ENCODE measurements at regions not wholly inside any gene's neighbourhood (a gene's known extent, or its start where the extent isn't known, plus 50 kb on each side); places are given as distances from the start of the nearest gene placed in this dataset.

DNA sequence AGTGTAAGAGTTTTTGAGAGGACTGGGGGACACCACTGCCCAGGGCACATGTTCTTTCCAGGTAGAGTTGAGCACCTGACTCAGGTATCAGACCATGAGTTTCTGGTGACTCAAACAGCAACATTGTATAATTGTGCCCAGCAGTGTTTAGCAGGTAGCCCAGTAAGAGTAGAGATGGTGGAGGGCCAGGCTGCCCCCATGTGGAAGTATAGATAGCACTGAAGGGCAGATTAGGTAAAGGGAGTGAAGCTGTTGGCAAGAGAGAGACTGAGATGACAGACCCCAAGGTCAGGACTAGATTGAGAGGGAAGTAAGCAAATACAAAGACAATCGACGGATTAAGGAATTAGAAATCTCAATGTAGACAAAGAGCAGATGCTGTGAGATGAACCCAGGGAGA is 74.6 kb downstream of the TRIM42 start:
- TF ChIP-seq, protein P1, sequence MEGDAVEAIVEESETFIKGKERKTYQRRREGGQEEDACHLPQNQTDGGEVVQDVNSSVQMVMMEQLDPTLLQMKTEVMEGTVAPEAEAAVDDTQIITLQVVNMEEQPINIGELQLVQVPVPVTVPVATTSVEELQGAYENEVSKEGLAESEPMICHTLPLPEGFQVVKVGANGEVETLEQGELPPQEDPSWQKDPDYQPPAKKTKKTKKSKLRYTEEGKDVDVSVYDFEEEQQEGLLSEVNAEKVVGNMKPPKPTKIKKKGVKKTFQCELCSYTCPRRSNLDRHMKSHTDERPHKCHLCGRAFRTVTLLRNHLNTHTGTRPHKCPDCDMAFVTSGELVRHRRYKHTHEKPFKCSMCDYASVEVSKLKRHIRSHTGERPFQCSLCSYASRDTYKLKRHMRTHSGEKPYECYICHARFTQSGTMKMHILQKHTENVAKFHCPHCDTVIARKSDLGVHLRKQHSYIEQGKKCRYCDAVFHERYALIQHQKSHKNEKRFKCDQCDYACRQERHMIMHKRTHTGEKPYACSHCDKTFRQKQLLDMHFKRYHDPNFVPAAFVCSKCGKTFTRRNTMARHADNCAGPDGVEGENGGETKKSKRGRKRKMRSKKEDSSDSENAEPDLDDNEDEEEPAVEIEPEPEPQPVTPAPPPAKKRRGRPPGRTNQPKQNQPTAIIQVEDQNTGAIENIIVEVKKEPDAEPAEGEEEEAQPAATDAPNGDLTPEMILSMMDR (IDR thresholded peaks at IDR 0.05; ENCODE audit: insufficient read depth, low read depth, low read length, missing control alignments) = no peak
- peak; percentile 2 for DNase-seq (ENCODE audit: low read depth)
- no peak overlapping the region for H3K4me3 ChIP-seq (ENCODE audit: low read length)

DNA sequence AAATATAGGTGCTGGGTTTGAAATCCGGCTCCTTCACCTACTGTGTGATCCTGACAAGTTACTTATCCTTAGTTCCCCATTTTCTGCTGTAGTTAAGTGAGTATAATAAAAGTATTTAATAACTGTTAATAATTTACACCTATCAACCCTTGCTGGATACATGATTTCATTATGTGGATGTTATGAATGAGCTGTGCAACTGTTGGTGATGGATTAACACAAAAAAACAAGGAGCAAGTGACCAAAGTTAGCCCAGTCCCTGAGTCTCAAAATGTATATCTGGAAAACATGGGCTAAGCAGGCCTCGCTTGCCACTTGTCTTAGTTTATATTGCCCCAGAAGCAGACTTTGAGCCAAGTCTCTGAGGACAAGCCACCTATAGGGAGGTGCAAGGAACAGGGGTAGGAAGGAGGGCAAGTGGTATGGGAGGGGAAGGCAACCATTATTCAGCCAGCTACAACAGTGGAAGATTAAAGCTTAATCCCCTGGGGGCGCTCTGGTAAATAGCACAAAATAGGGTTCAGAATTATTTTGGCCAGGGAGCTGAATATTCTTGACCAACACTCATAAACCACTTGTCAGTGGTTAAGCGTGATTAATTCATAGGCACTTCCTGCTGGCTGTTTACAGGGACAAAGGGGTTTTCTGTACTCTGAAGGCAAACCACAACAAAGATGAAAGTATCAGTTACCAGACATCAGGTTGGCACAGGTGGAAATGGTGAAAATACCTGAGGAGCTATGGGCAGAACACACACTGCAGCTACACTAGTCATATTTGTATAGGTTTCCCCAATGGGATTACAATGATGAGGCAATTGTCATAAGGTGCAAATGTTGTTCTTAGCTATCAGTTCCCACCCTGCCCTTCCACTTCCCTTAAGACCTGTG is 76.2 kb downstream of the TRIM42 start:
- TF ChIP-seq, protein P1 (IDR thresholded peaks at IDR 0.05; ENCODE audit: insufficient read depth, low read depth, low read length, missing control alignments) = no peak
- DNase-seq (ENCODE audit: low read depth) = peak; percentile 34
- H3K4me3 ChIP-seq (ENCODE audit: low read length) = no peak overlapping the region

DNA sequence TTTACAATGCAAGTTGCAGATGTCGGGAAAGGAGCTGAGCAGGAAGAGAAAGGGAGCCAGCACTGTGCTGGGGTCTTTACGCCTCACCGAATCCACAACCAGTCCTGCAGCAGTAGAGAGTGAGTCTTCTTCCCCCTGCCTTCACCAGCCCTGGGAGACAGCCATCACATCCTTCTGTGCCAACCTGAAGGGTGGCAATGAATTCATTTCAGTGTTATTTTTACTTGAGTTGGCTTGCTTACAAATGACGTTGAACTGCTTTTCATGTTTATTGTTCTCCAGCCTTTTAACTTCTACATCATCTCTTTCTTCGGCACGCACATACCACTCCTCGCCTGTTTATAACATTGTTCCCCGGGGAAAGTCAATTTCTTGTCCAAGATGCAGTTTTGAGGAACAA is 77.1 kb downstream of the TRIM42 start:
- TF ChIP-seq, protein P1 (IDR thresholded peaks at IDR 0.05; ENCODE audit: insufficient read depth, low read depth, low read length, missing control alignments) = no peak

DNA sequence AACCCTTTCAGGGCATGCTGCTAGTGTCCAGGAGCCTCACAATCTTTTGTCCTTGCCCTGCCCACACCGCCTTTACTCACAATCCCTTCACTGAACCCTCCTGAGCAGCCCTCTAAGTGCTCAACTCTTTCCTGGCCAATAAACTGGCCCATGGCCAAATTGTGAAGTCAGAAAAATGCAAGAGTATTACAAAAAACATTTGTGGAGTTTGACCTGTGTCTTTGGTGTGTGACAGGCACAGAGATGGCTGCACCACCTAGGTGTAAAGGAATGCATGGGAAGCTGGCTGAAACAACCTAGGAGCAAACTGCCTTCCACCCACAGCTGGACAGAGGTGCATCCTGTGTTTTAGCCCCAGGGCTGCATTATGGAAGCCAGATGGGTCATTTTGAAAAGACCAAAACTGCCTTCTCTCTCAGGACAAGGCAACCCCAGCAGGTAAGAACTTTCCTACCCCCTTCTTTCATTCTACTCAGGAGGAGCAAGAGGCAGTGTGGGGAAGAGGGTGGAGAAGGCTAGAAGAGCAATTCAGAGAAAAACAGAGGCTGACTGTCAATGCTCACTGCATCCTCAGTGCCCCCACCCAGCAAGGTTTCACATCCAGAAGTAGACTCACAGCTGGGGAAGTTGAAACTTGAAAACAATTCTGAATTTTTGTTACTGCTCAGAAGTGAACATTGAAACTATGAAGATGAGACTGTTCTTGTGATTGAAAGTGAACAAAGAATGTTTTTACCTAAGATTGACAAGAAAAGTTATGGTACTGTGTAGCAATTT is 78.6 kb downstream of the TRIM42 start:
- H3K4me3 ChIP-seq (ENCODE audit: low read length) = no peak overlapping the region
- DNase-seq (ENCODE audit: low read depth) = no peak
- TF ChIP-seq, protein P1 (IDR thresholded peaks at IDR 0.05; ENCODE audit: insufficient read depth, low read depth, low read length, missing control alignments) = no peak

More for the DNA sequence above, 77.1 kb downstream of the TRIM42 start:
- H3K4me3 ChIP-seq (ENCODE audit: low read length) = no peak overlapping the region
- DNase-seq (ENCODE audit: low read depth) = no peak

DNA sequence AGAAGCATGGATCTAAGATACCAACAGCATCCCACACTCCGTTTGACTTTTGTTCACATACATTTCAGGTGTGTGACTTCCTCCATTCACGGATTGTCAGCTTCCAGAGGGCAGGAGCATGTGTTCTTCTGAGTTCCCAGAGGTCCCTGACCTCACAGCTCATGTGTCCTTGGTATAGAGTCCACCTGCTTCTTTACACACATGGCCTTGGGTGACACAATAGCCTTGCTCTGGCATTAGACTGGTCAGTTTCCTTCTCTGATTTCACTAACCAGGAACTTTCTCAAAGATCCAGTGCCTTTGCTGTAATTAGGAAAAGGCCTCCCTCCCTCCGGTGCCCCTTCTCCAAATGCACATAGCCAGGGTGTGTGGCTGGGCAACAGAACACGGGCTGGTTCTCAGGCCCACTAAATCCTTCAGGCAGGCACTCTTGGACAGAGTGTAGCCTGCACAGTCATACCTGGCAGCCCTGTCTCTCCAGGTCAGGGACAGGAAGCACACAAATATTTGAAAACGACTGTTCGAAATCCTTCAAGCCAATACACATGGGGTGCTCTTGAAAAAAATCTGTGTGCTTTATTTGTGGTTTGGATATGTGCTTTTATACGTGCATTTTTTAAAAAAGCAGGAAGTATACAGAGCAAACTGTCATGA is 81.1 kb downstream of the TRIM42 start:
- H3K4me3 ChIP-seq (ENCODE audit: low read length) = no peak overlapping the region
- DNase-seq (ENCODE audit: low read depth) = no peak
- TF ChIP-seq, protein P1 (IDR thresholded peaks at IDR 0.05; ENCODE audit: insufficient read depth, low read depth, low read length, missing control alignments) = no peak

DNA sequence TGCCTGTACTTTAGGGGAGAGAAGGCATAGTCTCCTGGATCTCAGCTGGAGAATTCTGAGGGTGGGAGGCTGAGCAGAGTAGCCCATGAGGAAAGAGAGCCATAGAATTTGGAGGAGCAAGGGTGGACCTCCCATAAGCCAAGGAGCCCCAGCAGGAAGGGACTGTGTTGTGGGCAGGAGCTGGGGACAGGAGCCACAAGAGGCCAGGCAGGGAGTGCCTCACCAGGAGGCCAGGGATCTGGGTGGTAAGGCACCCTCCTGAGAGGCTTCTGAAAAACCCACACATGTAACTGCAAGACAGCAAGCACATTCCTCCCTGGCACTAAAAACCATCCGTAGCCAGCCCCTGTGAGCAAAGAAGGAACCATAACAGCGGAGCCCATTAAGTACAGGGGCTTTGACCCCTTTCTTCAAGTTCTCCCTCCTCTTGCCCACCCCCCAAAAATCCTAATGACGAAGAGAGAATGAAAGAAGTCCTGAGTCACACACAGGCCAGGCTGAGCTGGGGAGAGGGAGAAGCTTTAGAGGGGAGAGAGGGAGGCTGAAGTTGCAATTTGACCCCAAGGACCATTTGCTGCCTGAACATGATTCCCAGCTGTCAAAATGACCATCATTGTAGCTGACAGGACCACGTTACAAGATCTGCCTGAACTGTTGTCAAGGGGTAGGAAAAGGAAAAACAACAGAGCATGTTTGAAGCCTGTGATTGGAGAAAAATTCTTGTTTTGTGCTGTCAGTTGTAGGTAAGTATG is 82.6 kb downstream of the TRIM42 start:
- no peak overlapping the region for H3K4me3 ChIP-seq (ENCODE audit: low read length)
- TF ChIP-seq, protein P1 (IDR thresholded peaks at IDR 0.05; ENCODE audit: insufficient read depth, low read depth, low read length, missing control alignments) = no peak
- no peak for DNase-seq (ENCODE audit: low read depth)

Measured in epithelial cell of esophagus (primary cell).